Lung (tissue), 11 donors: ENCODE measurements at regions not wholly inside any gene's neighbourhood (a gene's known extent, or its start where the extent isn't known, plus 50 kb on each side); places are given as distances from the start of the nearest gene placed in this dataset.

ENCODE experiments used
- ATAC-seq: fragments of 200-7000 bp; cut with Tn5 transposase; one replicate; pipeline ENCODE4 v1.9.1; 2020; ENCODE audit warnings: moderate number of reproducible peaks; ENCODE audit not compliant: insufficient read depth, low FRiP score
- DNase-seq, 3 donors: peaks; one replicate each; pipeline ENCODE4 v3.0.0-alpha.2; 2013 to 2017
- H3K27ac ChIP-seq, 2 donors: one replicate each; pipeline ENCODE4 v1.5.1; 2013; ENCODE audit warnings: mild to moderate bottlenecking in 2 of 2, moderate library complexity in 2 of 2, control low read depth in 1 of 2, inconsistent platforms in 1 of 2, low read depth in 1 of 2, low read length in 1 of 2
- H3K27me3 ChIP-seq, 3 donors: one replicate each; pipeline ENCODE4 v1.5.1; 2013; ENCODE audit warnings: low read length in 2 of 3; ENCODE audit not compliant: control insufficient read depth in 3 of 3, insufficient read depth in 3 of 3
- H3K36me3 ChIP-seq, 4 donors: one replicate each; pipeline ENCODE4 v1.5.1; 2013; ENCODE audit warnings: low read length in 4 of 4, mild to moderate bottlenecking in 1 of 4, moderate library complexity in 1 of 4; ENCODE audit not compliant: control insufficient read depth in 4 of 4, insufficient read depth in 4 of 4
- H3K4me1 ChIP-seq, 5 donors: one replicate each; pipeline ENCODE4 v1.5.1; 2013; ENCODE audit warnings: low read length in 5 of 5, mild to moderate bottlenecking in 2 of 5, moderate library complexity in 1 of 5; ENCODE audit not compliant: control insufficient read depth in 5 of 5, insufficient read depth in 5 of 5
- H3K4me3 ChIP-seq: one replicate; pipeline ENCODE4 v1.5.1; 2013; ENCODE audit warnings: mild to moderate bottlenecking, control low read depth, moderate library complexity
- H3K9ac ChIP-seq, 2 donors: one replicate each; pipeline ENCODE4 v1.5.1; 2013; ENCODE audit warnings: low read length in 2 of 2, control low read depth in 1 of 2; ENCODE audit not compliant: insufficient read depth in 1 of 2
- H3K9me3 ChIP-seq, 4 donors: one replicate each; pipeline ENCODE4 v1.5.1; 2013; ENCODE audit warnings: low read length in 3 of 4, mild to moderate bottlenecking in 1 of 4, moderate library complexity in 1 of 4; ENCODE audit not compliant: control insufficient read depth in 4 of 4, insufficient read depth in 3 of 4
- CTCF ChIP-seq: IDR thresholded peaks from 2 replicates; pipeline ENCODE4 v1.5.1; 2012; ENCODE audit warnings: mild to moderate bottlenecking; ENCODE audit errors: control extremely low read depth, extremely low read depth
- WGBS, 2 donors: extraction: QIAGEN DNeasy Blood & Tissue Kit; methylation state at CpG; one replicate each; pipeline ENCODE4 v1.1.7; 2013; 5-methylcytosine and 5-hydroxymethylcytosine counted together
- donor health status: control.
- donor health status: control.
- donor health status: Bipolar disorder and iron deficiency.
- donor health status: healthy.
- donor health status: DM: yes; HTN: yes; CAD: no.

DNA sequence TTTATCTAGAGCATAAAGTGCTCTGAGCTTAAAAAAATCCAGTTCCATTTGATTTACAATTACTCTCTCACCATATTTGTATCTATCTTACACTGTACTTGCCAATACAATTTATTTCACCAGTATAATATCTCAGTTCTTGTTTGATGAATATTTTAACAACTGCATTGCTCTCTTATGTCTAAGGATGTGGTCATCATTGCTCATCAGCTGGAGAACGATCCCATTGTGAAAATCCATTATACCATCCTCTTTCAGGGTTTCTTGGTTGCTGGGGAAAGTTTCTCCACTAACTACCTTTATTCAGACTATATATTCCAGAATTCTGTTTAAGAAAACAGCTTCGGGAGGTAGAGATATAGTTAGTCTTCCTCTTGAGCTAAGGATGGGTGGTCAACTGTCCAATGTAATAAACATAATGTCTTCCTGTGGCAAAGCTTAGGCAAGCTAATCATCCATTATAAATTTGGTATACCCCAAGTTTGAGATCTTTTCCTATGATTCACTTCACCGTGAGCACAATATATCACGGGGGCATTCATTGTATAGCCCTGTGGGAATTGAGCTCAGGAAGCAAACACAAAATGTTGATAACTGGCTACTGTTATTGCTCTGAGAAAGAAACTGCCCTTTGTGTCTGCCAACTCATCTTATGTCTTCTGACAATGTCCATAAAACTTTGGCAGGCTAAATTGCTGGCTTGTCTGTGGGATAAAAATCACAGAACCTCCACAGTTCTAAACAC lies 2361.9 kb downstream of the ARAP2 start:
- no peak for ATAC-seq
- DNase-seq, result no peak
- Histone ChIP-seq H3K9ac (no peak overlapping the region), H3K36me3 (no peaks in the 10 kb centered on the region), H3K4me3 (no peak overlapping the region), H3K4me1 (no peaks in the 10 kb centered on the region), H3K27me3 (no peaks in the 10 kb centered on the region), H3K9me3 (peaks cover 0 to 2% (median 0%) of the 10 kb centered on the region in 4 donors), H3K27ac (no peak overlapping the region)
- WGBS, 2 donors, result 66 to 72% methylated on average over 4 of the region's 4 CpGs
- no peak for TF ChIP-seq CTCF

GRCh38 chr4:33883111-33883510 lies 2361.2 kb downstream of the ARAP2 start:
- Histone ChIP-seq H3K27me3 (no peaks in the 10 kb centered on the region), H3K36me3 (no peaks in the 10 kb centered on the region), H3K4me3 (no peak overlapping the region), H3K9me3 (peaks cover 0 to 2% (median 0%) of the 10 kb centered on the region in 4 donors), H3K9ac (no peak overlapping the region), H3K4me1 (no peaks in the 10 kb centered on the region), H3K27ac (no peak overlapping the region)
- peak in 1 of 3 donors; percentile 15 for DNase-seq
- no peak for TF ChIP-seq CTCF
- ATAC-seq, result no peak

DNA sequence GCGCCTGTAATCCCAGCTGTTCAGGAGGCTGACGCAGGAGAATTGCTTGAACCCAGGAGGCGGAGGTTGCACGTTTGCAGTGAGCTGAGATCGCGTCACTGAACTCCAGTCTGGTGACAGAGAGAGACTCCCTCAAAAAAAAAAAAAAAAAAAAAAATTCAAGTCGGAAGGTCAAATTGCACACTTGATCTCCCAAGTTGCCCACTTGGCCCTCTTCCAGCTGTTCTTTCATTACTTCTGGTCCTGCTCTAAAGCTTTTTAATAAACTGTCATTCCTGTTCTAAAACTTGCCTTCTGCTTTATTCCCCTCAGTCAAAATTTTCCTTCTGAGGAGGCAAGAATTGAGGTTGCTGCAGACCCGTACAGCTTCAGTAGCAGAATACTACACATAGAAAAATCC lies 2358.0 kb downstream of the ARAP2 start:
- Histone ChIP-seq H3K36me3 (no peaks in the 10 kb centered on the region), H3K27me3 (no peaks in the 10 kb centered on the region), H3K4me3 (no peak overlapping the region), H3K9me3 (peaks cover 0 to 2% (median 0%) of the 10 kb centered on the region in 4 donors), H3K9ac (no peak overlapping the region), H3K4me1 (no peaks in the 10 kb centered on the region), H3K27ac (no peak overlapping the region)
- 85 to 90% methylated on average over 8 of the region's 8 CpGs for WGBS, 2 donors
- ATAC-seq (no peak), DNase-seq (peak in 1 of 3 donors; percentile 7)
- TF ChIP-seq CTCF, result no peak

DNA sequence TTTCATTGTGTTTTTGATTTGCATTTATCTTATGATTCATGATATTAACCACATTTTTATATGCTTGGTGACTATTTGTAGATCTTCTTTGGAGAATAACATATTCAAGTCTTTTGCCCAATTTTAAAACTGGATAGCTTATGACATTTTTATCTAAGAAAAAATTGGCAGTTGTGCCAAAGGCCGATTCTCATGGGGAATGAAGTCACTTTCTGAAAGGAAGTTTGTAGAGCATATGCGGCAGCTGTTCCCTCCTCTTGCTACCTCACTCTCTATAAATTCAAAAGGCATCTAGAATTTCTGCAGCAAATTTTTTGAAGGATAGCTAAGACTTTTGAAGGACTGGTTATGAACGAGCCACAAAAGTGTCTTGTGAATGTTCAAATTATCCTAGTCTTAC lies 2353.5 kb downstream of the ARAP2 start:
- Histone ChIP-seq H3K27me3 (no peaks in the 10 kb centered on the region), H3K9me3 (peaks cover 0 to 2% (median 0%) of the 10 kb centered on the region in 4 donors), H3K4me1 (no peaks in the 10 kb centered on the region), H3K4me3 (no peak overlapping the region), H3K9ac (no peak overlapping the region), H3K27ac (no peak overlapping the region), H3K36me3 (no peaks in the 10 kb centered on the region)
- DNase-seq, result peak in 1 of 3 donors; percentile 5
- TF ChIP-seq CTCF, result no peak
- no peak for ATAC-seq
- WGBS, 2 donors, result 77 to 89% methylated on average over 3 of the region's 3 CpGs
